GM18870 (cell line): ENCODE measurements at regions not wholly inside any gene's neighbourhood (a gene's known extent, or its start where the extent isn't known, plus 50 kb on each side); places are given as distances from the start of the nearest gene placed in this dataset.
"Not testable (repeated sequence)": the region's sequence is repeated elsewhere in the genome, so short reads cannot be mapped to it uniquely, and the experiment has no call there.

Experiments used
- ATAC-seq: cut with Tn5 transposase; IDR thresholded peaks from one replicate; pipeline ENCODE4 v1.9.1; 2021; ENCODE audit warnings: moderate library complexity; ENCODE audit not compliant: unreplicated experiment

GRCh38 chr4:119437515-119437914, 115.6 kb upstream of the FABP2 start:
- not testable (repeated sequence) for ATAC-seq

DNA sequence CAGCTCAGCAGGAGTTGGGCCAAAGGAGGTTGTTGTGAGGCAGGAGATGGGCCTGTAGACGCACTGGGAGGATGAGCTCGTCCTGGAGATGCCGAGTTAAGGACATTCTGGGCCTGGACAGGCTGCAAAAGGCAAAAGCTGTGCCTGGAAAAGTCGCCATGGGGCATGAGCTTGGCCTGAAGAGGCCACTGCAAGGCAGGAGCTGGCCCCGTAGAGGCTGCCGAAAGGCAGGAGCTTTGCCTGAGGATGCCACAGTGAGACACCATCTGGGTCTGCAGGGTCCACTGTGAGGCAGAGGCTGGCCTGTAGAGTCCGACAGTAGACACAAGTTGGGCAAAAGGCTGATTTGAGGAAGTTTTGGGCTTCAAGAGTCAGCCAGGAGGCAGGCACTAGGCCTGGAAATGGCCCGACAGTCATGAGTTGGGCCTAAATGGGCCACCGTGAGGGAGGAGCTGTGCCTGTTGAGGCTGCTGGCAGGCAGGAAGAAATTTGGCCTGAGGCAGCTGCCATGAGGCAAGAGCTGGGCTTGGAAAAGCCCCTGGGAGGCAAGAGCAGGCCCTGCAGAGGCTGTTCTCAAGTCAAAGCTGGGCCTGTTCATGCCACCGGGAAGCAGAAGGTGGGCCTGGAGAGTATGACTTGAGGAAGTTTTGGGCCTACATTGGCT, 86.8 kb upstream of the FABP2 start:
- ATAC-seq = not testable (repeated sequence)

DNA sequence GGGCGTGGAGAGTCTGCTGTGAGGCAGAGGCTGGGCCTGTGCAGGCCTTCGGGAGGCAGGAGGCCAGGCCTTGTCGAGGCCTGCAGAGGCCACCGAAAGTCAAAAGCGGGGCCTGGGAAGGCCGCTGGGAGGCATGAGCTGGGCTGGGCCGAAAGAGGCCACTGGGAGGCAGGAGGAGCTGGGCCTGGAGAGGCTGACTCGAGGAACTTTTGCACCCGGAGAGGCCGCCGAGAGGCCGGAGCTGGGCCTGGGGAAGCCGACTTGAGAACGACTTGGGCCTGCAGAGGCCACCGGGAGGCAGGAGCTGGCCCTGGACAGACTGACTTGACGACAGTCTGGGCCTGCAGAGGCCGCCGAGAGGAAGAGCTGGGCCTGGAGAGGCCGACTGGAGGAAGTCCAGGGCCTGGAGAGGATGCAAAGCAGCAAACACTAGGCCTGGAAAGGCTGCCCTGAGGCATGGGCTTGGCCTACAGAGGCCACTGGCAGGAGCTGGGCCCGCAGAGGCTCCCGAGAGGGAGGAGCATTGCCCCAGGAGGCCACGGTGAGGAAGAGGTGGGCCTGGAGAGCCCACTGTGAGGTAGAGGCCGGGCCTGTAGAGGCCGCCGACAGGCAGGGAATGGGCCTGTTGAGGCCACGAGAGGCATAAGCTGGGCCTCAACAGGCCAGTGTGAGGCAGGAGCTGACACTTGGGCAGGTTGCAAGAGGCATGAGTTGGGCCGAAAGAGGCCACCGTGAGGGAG, 85.0 kb upstream of the FABP2 start:
- not testable (repeated sequence) for ATAC-seq

- not testable (repeated sequence) for ATAC-seq
Observed at GRCh38 chr4:119406041-119406440, 84.1 kb upstream of the FABP2 start.

DNA sequence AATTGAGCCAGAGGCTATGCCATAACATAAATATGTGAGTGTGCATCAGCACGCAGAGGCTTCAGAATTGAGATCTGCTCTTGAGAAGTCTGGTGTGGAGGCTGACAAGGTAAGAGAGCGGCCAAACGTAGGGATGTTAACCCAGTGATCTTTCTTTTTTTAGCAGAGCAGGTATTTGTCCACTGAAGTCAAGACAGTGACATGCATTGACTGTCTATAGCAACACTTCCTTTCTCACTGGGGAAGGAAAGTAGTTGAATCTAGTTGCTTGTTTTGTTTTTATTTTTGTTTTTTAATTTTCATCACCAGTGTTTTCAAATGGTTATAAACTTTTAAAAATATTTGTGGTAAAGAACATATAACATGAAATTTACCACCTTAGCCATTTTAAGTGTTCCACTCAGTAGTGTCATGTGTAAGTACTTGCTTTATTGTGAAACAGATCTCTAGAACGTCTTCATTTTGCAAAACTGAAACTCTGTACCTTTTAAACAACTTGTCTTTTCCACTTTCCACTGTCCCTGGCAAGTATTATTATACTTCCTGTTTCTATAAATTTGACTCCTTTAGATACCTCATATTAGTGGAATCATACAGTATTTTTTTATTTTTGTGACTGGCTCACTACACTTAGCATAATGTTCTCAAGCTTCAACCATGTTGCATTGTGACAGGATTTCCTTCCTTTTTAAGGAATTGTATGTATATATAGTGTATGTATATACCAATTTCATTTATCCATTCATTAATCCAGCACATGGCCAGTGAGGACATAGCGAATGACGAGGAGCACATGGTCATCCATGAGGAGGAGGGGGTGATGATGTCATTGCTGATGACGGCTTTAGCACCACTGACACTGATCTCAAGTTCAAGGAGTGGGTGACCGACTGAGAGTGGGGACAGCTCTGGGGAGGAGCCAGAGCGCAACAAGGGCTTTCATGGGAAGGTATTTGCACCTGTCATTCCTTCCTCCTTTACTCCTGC, 80.7 kb upstream of the FABP2 start:
- ATAC-seq = peak; percentile 90

- ATAC-seq = not testable (repeated sequence)
Observed at GRCh38 chr4:119395701-119396100, 73.8 kb upstream of the FABP2 start.

DNA sequence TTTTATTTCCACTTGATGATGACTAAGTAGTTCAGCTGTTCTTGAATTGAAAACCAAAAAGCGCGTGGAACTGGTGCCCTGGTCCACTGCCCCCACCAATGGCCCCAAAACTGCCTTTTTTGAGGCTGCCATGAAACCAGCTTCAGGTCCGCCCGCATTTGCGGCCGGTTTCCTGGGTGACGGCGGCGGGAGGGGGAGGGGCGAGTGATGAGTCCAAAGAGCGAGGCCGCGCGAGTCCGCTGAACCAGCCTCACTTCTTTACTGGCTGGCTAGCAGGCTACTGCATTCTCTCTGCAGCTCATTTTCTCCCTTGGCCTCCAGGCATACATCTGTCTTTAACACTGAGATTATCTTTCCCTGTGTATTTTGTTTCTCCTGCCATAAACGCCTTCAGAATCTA, 72.9 kb upstream of the FABP2 start:
- ATAC-seq = no peak

DNA sequence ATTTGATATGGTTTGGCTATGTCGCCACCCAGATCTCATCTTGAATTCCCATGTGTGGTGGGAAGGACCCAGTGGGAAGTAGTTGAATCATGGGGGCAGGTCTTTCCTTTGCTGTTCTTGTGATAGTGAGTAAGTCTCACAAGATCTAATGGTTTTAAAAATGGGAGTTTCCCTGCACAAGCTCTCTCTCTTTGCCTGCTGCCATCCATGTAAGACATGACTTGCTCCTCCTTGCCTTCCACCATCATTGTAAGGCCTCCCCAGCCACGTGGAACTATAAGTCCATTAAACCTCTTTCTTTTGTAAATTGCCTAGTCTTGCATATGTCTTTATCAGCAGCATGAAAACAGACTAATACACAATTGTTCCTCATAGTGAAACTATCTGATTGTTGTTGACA, 66.9 kb upstream of the FABP2 start:
- not testable (repeated sequence) for ATAC-seq

GRCh38 chr4:119374616-119375015, 52.7 kb upstream of the FABP2 start:
- not testable (repeated sequence) for ATAC-seq

DNA sequence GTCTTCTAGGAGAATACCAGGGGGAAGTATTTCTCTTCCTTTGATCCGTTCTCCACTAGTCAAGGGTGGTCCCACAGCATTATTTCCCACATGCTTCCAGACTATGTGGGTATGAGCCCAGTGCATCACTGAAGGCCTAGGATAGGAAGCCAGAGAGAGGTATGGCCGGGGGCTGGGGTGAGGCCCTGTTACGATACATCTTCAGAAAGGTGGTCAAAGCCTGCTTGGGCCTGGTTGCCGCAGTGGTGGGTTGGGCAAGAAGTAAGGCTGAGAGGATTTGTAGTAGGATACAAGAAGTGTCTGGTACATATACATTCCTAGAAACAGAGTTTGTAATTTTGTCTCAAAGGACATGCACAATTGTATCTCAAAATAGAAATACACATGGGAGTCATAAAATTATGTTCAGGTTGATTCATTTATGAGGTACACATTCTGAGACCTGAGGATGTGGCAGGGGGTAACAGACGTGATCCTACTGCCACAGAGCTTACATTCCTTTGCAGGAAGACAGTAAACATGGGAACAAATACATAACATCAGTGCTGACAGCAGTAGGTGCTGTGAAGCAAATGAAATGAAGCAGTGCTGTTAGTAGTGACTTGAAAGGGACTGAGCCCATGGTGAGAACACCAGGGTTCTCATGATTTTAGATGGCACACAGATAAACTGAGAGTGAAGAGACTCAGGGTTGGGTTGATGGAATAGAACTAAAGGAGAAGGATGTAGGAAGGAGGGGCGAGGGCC, 50.6 kb upstream of the FABP2 start:
- ATAC-seq = not testable (repeated sequence)
